ENCODE measurements at regions not wholly inside any gene's neighbourhood (a gene's known extent, or its start where the extent isn't known, plus 50 kb on each side); places are given as distances from the start of the nearest gene placed in this dataset.

DNA sequence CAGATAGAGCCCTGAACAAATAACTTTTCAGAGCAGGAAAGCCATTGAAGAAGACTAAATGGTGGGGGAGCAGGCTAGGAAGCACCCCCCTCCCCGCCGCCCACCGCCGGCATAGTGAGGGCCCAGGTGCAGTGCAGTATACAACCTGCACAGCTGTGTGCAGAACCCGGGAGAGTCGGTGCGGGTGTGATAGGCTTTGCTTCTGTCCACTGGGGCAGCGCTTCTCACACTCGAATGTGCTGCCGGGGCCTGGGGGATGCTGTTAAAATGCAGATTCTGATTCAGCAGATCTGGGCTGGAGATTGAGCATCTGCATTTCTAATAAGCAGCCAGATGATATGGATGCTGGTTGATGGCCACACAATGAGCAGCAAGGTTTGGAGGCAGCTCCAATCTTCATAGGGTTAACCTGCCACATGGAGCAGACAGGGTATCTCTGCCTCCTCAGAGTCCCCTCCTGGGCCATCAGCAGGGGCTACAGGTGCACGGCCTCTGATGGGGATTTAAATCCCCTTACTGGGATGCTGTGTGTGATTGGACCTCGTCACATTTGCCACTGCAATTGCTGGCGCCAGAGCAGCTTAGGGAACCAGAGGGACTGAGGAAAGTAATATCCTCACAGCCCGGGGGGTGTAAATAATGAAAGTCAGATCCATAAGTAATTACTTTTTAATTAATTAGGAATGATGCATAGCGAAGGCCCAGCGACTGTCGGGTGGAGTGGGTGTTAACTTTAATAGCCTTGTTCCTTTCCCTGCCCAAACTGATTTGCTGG lies 172.0 kb upstream of the RPL38 start:
- Histone ChIP-seq H2AFZ (ENCODE audit: insufficient read depth, low read depth, low read length, poor library complexity, severe bottlenecking) (no peak overlapping the region), H4K20me1 (ENCODE audit: control insufficient read depth, insufficient read depth, low read length, poor library complexity, severe bottlenecking) (no peaks in the 10 kb centered on the region), H3K4me1 (ENCODE audit: control insufficient read depth in 2 of 2, insufficient read depth in 2 of 2, low read length in 2 of 2) (no peaks in the 10 kb centered on the region), H3K9ac (ENCODE audit: low read length) (no peak overlapping the region), H3K36me3 (replicated peaks in 1 of 2; ENCODE audit: control extremely low read depth in 1 of 2, control insufficient read depth in 1 of 2, extremely low read depth in 1 of 2, insufficient read depth in 2 of 2, low read length in 1 of 2) (no peaks in the 10 kb centered on the region), H3K27me3 (replicated peaks in 1 of 4; ENCODE audit: control extremely low read depth in 1 of 4, control insufficient read depth in 3 of 4, insufficient read depth in 4 of 4, low read length in 3 of 4) (no peaks in the 10 kb centered on the region), H3K9me3 (ENCODE audit: control extremely low read depth in 1 of 3, control insufficient read depth in 2 of 3, insufficient read depth in 1 of 3, low read length in 2 of 3) (no peaks in the 10 kb centered on the region), H3K79me2 (ENCODE audit: control insufficient read depth, insufficient read depth, low read length) (no peaks in the 10 kb centered on the region), H3K4me3 (ENCODE audit: control extremely low read depth in 1 of 5, extremely low read depth in 1 of 5, insufficient read depth in 1 of 5, low read depth in 2 of 5, low read length in 4 of 5) (no peak overlapping the region), H3K4me2 (replicated peaks; ENCODE audit: low read depth, low read length, poor library complexity, severe bottlenecking) (no peak overlapping the region), H3K27ac (ENCODE audit: low read length in 2 of 2) (no peak overlapping the region)
- intact Hi-C loops (cut with micrococcal nuclease): no loop called here
- 91% methylated on average over 11 of the region's 17 CpGs for WGBS (ENCODE audit: insufficient coverage)
- ATAC-seq (ENCODE audit: low read depth): no peak
- H3K27ac Mint-ChIP-seq: no peak overlapping the region
- ChIA-PET CTCF (no interaction called here), POLR2A (no interaction called here)
- H3K27me3 Mint-ChIP-seq: peaks cover 12% of the 10 kb centered on the region
- DNase-seq: no peak
- TF ChIP-seq, protein P1, sequence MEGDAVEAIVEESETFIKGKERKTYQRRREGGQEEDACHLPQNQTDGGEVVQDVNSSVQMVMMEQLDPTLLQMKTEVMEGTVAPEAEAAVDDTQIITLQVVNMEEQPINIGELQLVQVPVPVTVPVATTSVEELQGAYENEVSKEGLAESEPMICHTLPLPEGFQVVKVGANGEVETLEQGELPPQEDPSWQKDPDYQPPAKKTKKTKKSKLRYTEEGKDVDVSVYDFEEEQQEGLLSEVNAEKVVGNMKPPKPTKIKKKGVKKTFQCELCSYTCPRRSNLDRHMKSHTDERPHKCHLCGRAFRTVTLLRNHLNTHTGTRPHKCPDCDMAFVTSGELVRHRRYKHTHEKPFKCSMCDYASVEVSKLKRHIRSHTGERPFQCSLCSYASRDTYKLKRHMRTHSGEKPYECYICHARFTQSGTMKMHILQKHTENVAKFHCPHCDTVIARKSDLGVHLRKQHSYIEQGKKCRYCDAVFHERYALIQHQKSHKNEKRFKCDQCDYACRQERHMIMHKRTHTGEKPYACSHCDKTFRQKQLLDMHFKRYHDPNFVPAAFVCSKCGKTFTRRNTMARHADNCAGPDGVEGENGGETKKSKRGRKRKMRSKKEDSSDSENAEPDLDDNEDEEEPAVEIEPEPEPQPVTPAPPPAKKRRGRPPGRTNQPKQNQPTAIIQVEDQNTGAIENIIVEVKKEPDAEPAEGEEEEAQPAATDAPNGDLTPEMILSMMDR (IDR thresholded peaks at IDR 0.05): no peak
- TF ChIP-seq EZH2 (IDR thresholded peaks at IDR 0.05; ENCODE audit: borderline replicate concordance, insufficient read depth, low read depth, low read length, poor library complexity, severe bottlenecking): no peak
- H3K4me1 Mint-ChIP-seq: no peaks in the 10 kb centered on the region
- H3K9me3 Mint-ChIP-seq (ENCODE audit: insufficient read depth): no peaks in the 10 kb centered on the region
- no peak overlapping the region for H3K4me3 Mint-ChIP-seq

DNA sequence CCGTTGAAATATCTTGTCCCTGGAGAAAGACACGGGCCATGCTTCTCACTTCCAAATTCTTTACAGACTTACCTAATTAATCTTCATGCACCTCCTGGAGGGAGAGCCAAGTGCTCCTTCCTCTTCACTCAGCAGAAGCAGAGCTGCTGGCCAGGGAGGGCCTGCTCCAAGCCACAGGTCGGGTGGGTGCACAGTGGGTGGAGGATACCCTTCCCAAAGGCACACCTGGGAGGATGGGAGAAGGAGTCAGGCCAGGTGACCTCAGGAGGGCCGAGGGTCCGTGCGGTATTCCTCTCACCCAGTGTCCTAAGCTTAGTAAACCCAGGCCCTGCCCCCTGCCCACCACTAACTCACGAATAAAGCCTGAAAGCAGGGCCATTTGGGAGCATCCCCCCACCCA lies 171.3 kb upstream of the RPL38 start:
- no peak overlapping the region for H3K27ac Mint-ChIP-seq
- Histone ChIP-seq H3K79me2 (ENCODE audit: control insufficient read depth, insufficient read depth, low read length) (no peaks in the 10 kb centered on the region), H3K27me3 (replicated peaks in 1 of 4; ENCODE audit: control extremely low read depth in 1 of 4, control insufficient read depth in 3 of 4, insufficient read depth in 4 of 4, low read length in 3 of 4) (no peaks in the 10 kb centered on the region), H4K20me1 (ENCODE audit: control insufficient read depth, insufficient read depth, low read length, poor library complexity, severe bottlenecking) (no peaks in the 10 kb centered on the region), H3K9ac (ENCODE audit: low read length) (no peak overlapping the region), H3K9me3 (ENCODE audit: control extremely low read depth in 1 of 3, control insufficient read depth in 2 of 3, insufficient read depth in 1 of 3, low read length in 2 of 3) (no peaks in the 10 kb centered on the region), H3K36me3 (replicated peaks in 1 of 2; ENCODE audit: control extremely low read depth in 1 of 2, control insufficient read depth in 1 of 2, extremely low read depth in 1 of 2, insufficient read depth in 2 of 2, low read length in 1 of 2) (no peaks in the 10 kb centered on the region), H2AFZ (ENCODE audit: insufficient read depth, low read depth, low read length, poor library complexity, severe bottlenecking) (no peak overlapping the region), H3K4me3 (ENCODE audit: control extremely low read depth in 1 of 5, extremely low read depth in 1 of 5, insufficient read depth in 1 of 5, low read depth in 2 of 5, low read length in 4 of 5) (no peak overlapping the region), H3K4me2 (replicated peaks; ENCODE audit: low read depth, low read length, poor library complexity, severe bottlenecking) (no peak overlapping the region), H3K4me1 (ENCODE audit: control insufficient read depth in 2 of 2, insufficient read depth in 2 of 2, low read length in 2 of 2) (no peaks in the 10 kb centered on the region), H3K27ac (ENCODE audit: low read length in 2 of 2) (no peak overlapping the region)
- ChIA-PET POLR2A (no interaction called here), CTCF (no interaction called here)
- 67% methylated on average over 4 of the region's 7 CpGs for WGBS (ENCODE audit: insufficient coverage)
- no peak for DNase-seq
- H3K4me1 Mint-ChIP-seq: no peaks in the 10 kb centered on the region
- intact Hi-C loops (cut with micrococcal nuclease): no loop called here
- peaks cover 12% of the 10 kb centered on the region for H3K27me3 Mint-ChIP-seq
- H3K9me3 Mint-ChIP-seq (ENCODE audit: insufficient read depth): no peaks in the 10 kb centered on the region
- no peak overlapping the region for H3K4me3 Mint-ChIP-seq
- no peak for TF ChIP-seq EZH2 (IDR thresholded peaks at IDR 0.05; ENCODE audit: borderline replicate concordance, insufficient read depth, low read depth, low read length, poor library complexity, severe bottlenecking)
- TF ChIP-seq, protein P1 (IDR thresholded peaks at IDR 0.05): no peak
- no peak for ATAC-seq (ENCODE audit: low read depth)

Data from B cell (primary cell).